ENCODE measurements at regions not wholly inside any gene's neighbourhood (a gene's known extent, or its start where the extent isn't known, plus 50 kb on each side); places are given as distances from the start of the nearest gene placed in this dataset.

- DNase-seq (ENCODE audit: low read depth, low spot score), result no peak
Measured at GRCh38 chr16:86380030-86380429, 130.3 kb upstream of the FOXF1 start.

- no peak for DNase-seq (ENCODE audit: low read depth, low spot score)
Measured at GRCh38 chr16:86381491-86381890, 128.8 kb upstream of the FOXF1 start.

- DNase-seq (ENCODE audit: low read depth, low spot score), result no peak
Measured at GRCh38 chr16:86382067-86382773, 128.1 kb upstream of the FOXF1 start.

- no peak for DNase-seq (ENCODE audit: low read depth, low spot score)
Measured at GRCh38 chr16:86382774-86383407, 127.4 kb upstream of the FOXF1 start.

GRCh38 chr16:86383488-86384262 is 126.7 kb upstream of the FOXF1 start:
- no peak for DNase-seq (ENCODE audit: low read depth, low spot score)

- DNase-seq (ENCODE audit: low read depth, low spot score), result no peak
Measured at GRCh38 chr16:86384263-86384649, 126.1 kb upstream of the FOXF1 start.

DNA sequence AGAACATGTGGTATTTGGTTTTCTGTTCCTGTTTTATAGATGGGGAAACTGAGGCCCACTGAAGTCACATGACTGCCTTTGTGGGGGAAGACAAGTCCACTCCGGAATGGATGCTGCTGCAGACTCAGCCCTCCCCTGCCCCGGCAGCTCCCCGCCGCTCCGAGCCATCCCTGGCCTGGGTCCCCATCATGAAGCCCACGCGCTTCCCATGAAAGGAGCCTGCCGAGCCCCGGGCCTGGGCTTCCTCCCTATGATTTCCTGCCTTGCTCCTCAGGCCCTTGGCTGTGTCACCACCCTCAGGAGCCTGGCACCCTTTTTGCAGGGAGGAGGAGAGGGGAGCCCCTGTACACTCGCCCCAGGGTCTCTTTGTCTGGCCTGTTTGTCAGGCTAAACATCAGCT is 125.3 kb upstream of the FOXF1 start:
- DNase-seq (ENCODE audit: low read depth, low spot score), result no peak

- no peak for DNase-seq (ENCODE audit: low read depth, low spot score)
Measured at GRCh38 chr16:86387468-86388440, 122.6 kb upstream of the FOXF1 start.

DNA sequence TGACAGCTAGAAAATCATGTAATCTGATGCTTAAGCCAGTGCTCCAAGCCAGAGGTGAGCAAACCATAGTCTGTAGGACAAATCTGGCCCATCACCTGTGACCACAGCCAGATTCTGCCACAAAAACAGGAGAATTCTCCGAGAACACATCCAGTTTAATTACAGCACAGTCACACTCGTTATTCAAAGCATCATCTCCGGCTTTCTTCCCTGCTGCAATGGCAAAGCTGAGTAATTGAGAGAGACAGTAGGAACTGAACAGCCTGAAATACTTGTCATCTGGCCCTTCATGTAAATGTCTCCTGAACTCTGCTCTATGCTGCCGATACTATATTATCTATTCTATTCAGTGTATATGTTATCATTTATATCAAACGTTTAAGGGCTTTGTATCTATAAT is 121.4 kb upstream of the FOXF1 start:
- DNase-seq (ENCODE audit: low read depth, low spot score), result no peak

DNA sequence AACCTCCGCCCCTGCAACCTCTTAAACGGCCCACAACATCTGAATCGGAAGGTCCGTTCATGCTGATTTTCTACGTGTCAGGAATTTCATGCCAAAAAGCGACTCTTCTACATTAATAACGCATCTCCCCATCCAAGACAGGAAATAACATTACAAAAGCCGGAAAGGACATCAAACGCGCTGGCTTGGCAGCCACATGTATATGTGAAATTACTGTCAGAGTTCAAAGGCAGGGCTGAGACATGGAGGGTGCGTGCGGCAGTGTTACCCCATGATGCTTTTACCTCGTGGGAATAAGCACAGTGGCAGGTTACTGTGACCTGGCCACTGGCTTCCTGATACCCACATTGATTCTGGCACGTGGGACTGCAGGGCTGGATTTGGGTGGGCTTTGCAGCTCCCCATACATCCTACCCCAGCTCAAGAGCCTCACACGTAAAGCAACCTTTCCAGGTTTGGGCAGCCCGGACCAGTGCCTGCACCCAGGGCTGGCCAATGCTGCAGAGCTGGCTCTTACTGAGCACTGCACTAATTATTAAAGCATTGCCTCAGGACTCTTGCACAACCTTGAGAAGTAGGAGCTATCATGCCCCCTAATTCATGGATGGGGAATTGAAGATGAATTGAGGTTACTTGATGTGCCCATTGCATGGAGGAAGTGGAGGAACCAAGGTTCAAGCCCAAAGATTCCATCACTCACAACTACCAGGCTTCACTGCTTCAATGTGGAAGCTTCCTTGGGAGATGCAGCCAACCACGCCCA is 120.6 kb upstream of the FOXF1 start:
- no peak for DNase-seq (ENCODE audit: low read depth, low spot score)

- DNase-seq (ENCODE audit: low read depth, low spot score), result no peak
Measured at GRCh38 chr16:86390335-86390734, 120.0 kb upstream of the FOXF1 start.

- no peak for DNase-seq (ENCODE audit: low read depth, low spot score)
Measured at GRCh38 chr16:86391486-86391885, 118.8 kb upstream of the FOXF1 start.

DNA sequence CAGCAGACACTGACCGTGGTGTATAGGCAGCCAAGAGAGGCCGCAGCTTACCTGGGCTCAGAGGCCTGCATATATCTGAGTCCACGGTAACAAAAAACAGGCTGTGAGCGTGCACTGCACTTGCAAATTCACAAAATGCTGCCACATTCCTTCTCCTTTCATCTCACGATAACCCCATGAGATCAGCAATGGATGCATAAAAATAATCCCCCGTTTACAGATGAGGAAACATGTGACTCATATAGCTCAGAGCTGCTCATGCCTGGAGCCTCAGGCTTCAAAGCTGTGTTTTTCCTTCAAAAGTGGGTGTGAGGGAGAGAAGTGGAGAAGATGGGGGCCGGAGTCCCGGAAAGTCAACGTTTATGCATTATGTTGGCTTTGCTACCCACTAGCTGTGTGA is 118.3 kb upstream of the FOXF1 start:
- DNase-seq (ENCODE audit: low read depth, low spot score), result no peak

GRCh38 chr16:86392436-86393152 is 117.7 kb upstream of the FOXF1 start:
- DNase-seq (ENCODE audit: low read depth, low spot score), result no peak

- no peak for DNase-seq (ENCODE audit: low read depth, low spot score)
Measured at GRCh38 chr16:86393907-86394626, 116.3 kb upstream of the FOXF1 start.

DNA sequence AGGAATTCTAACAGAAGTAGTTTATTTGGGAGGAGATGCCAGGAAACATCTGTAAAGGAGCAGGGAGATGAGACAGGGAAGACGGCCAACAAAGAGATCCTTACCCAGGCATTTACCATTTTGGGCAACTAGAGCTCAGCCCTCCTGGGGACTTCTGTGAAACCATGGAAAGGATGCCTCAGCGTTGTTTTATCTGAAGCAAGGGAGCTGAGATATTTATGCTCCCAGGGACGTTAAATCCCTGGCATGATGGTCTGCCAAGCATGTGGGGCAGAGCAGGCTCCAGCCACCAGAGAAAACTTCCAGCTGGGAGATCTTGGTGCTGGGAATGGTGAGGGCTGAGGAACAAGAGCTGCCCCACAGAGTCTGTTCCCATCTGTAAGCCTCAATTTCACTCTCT is 114.8 kb upstream of the FOXF1 start:
- DNase-seq (ENCODE audit: low read depth, low spot score), result no peak

- no peak for DNase-seq (ENCODE audit: low read depth, low spot score)
Measured at GRCh38 chr16:86396422-86396821, 113.9 kb upstream of the FOXF1 start.

DNA sequence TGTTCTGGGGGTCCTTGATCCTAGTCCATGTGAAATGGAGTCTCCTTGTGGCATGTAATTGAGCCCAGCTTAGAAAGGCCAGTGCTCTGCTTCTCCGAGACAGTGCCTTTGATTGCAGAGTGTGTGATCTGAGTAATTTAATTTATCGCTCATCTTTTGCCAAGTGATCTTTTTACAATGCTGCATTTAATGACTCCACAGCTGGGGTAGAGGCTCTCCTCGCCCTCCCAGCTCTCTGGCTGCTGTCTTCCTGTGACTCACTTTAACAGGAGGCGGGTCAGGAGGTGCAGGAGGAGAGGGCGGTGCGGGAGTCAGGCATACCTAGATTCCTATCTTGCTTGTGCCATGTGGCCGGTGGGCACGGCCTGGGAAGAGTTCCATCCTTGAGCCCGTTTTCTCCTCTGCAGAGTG is 113.4 kb upstream of the FOXF1 start:
- DNase-seq (ENCODE audit: low read depth, low spot score), result no peak

- DNase-seq (ENCODE audit: low read depth, low spot score), result no peak
Measured at GRCh38 chr16:86398201-86398600, 112.1 kb upstream of the FOXF1 start.

DNA sequence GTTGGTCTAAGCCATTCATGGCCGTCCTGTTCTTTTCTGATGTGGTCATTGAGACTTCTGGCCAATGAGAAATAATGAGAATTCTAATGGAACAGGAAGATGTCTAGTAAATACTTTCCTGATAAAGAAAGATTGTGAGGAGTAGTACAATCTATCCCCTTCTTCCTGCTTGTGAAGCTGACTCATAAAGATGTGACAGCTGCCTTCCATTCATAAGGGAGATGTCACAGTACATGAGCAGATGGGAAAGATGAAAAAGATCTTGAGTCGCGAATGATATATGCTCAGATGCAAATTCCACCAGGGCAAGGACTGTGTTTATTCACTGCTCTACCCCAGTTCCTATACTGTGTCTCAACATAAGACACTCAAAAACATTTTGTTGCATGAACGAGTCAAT is 111.7 kb upstream of the FOXF1 start:
- DNase-seq (ENCODE audit: low read depth, low spot score), result no peak
